NB4 (cell line): ENCODE measurements at regions not wholly inside any gene's neighbourhood (a gene's known extent, or its start where the extent isn't known, plus 50 kb on each side); places are given as distances from the start of the nearest gene placed in this dataset.

ENCODE experiments used
- DNase-seq: peaks from one replicate; pipeline ENCODE4 v3.0.0; 2010; ENCODE audit warnings: low read depth
- H3K4me3 ChIP-seq: one replicate; pipeline ENCODE4 v1.5.1; 2011; ENCODE audit warnings: mild to moderate bottlenecking, low read depth, low read length, moderate library complexity
- MYC ChIP-seq: IDR thresholded peaks from 2 replicates; pipeline ENCODE4 v1.6.1; 2011; ENCODE audit warnings: low read depth, low read length
- POLR2A ChIP-seq: IDR thresholded peaks from 2 replicates; pipeline ENCODE4 v1.6.1; 2011; ENCODE audit warnings: mild to moderate bottlenecking; ENCODE audit not compliant: insufficient read length; ENCODE audit errors: extremely low read depth
- TF ChIP-seq, protein P1 (sequence below): IDR thresholded peaks from 2 replicates; pipeline ENCODE4 v1.6.1; 2011; ENCODE audit warnings: low read depth, low read length
- TF ChIP-seq, protein P2 (sequence below): IDR thresholded peaks from one replicate; pipeline ENCODE4 v1.5.1; 2012; ENCODE audit warnings: low read depth, low read length

DNA sequence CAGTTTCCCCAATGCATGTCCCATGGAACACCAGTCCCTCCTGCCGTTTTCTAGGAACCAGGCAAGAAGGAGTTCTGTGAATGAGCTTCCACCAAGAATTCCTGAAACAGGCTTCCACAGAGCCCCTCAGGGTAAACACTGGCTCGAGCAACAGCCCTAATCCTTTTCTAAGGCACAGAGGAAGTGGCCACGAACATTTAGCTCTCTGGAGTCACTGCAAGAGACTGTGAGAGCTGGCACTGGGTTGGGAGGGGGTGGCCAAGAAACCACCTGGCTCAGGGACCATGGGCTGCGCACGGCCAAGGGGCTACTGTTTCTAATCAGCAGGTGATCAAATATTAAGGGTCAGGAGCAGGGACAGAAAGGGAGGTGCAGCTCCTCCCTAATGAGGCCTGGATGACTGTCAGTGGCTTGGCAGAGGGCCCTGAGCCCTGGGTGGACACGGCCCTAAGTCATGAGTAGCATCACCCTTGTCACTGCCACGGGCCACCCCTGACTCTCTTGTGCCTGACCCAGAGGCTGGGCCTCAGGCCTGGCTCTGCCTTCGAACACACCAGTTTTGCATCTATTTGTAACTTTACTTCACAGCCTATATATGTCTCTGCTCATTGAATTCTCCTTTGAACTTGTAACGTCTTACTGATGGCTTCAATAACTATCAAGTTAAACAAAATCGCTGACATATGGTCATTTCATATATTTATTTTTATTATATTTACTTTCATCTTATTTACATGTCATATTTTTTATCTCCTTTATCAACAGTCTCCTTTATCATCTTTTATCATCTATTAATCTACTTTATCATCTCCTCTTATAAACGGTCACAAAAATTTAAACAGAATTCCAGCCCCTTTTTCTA lies 154.0 kb downstream of the DICER1 start:
- DNase-seq: no peak
- TF ChIP-seq POLR2A (no peak), MYC (no peak)
- TF ChIP-seq, protein P1, sequence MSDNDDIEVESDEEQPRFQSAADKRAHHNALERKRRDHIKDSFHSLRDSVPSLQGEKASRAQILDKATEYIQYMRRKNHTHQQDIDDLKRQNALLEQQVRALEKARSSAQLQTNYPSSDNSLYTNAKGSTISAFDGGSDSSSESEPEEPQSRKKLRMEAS: no peak
- TF ChIP-seq, protein P2, sequence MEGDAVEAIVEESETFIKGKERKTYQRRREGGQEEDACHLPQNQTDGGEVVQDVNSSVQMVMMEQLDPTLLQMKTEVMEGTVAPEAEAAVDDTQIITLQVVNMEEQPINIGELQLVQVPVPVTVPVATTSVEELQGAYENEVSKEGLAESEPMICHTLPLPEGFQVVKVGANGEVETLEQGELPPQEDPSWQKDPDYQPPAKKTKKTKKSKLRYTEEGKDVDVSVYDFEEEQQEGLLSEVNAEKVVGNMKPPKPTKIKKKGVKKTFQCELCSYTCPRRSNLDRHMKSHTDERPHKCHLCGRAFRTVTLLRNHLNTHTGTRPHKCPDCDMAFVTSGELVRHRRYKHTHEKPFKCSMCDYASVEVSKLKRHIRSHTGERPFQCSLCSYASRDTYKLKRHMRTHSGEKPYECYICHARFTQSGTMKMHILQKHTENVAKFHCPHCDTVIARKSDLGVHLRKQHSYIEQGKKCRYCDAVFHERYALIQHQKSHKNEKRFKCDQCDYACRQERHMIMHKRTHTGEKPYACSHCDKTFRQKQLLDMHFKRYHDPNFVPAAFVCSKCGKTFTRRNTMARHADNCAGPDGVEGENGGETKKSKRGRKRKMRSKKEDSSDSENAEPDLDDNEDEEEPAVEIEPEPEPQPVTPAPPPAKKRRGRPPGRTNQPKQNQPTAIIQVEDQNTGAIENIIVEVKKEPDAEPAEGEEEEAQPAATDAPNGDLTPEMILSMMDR: no peak
- H3K4me3 ChIP-seq: no peak overlapping the region

DNA sequence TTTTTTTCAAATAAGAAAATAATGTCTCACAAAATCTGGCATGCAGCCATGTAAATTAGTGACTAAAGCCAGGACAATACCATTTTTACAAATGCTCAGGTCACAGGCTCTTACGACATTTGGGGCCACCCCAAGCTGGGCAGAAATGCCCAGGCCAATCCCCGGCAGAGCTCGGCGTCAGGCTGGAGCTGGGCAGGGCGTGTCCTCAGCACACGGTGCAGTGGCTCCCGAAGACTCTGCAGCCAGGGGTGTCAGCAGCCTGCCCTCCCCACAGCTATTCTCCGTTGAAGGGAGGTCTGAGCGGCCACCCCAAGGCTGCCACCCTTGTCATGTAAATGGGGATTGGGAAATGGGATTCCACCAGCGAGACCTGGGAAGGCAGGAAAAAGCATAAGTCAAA lies 158.6 kb downstream of the DICER1 start:
- no peak for DNase-seq
- no peak overlapping the region for H3K4me3 ChIP-seq
- TF ChIP-seq, protein P2: no peak
- TF ChIP-seq, protein P1: no peak
- TF ChIP-seq MYC (no peak), POLR2A (no peak)

DNA sequence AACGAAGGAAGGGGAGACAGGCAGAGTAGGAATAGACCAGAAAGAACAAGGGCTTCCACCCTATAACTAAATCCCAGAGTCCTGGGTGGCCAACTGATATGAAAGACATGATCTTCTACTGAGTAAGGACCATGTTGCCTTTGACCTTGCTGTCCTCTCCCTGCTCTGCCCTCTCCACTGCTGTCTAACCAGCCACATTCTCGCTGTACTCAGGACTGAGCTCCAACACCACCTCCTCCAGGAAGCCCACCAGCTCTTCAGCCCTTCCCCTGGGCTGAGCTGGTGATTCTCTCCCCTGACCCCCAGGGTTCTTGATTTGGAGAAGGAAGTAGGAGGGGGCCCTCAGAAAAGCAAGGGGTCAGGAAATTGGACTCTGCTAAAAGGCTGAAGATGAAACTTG lies 159.2 kb downstream of the DICER1 start:
- no peak for TF ChIP-seq MYC
- TF ChIP-seq, protein P1: no peak
- TF ChIP-seq, protein P2: no peak
- no peak for DNase-seq
- H3K4me3 ChIP-seq: no peak overlapping the region

DNA sequence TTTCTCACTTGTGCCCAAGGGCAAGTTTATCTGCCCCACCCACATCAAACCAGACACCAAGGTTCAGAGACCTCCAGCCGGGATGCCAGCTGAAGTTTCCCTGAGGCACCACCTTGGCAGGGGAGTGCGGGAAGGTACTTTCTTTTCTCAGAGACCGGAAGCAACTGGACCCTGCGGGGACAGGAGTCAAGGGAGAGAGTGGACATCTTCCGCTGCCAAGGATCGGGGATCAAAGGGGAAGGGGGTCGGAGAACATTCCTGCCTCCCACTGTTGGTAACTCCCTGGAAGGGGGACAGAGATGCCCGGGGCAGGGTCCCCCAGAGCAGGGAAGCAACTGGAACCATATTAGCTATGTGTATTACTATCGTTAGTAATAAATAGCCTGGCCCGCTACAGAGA lies 161.8 kb downstream of the DICER1 start:
- DNase-seq: no peak
- TF ChIP-seq MYC (no peak), POLR2A (no peak)
- TF ChIP-seq, protein P2: no peak
- TF ChIP-seq, protein P1: no peak
- no peak overlapping the region for H3K4me3 ChIP-seq

DNA sequence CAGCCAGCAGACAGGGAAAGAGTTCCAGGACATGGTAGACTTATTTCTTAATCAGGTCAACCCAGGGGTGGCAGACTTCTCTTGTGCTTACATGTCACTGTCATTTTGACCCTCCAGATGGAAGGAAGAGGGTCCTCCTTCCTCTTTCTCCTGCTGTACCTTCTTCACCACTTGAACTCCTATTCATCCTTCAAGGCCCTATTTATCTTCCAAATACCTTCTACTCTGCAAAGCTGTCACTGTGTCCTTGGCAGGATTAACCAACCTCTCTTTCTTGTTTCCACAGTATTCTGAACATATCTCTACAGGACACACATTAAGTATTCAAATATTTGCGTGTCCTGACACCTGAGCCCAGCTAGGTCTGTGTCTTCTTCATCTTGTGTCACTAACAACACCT lies 163.1 kb downstream of the DICER1 start:
- no peak for TF ChIP-seq POLR2A
- TF ChIP-seq, protein P1: no peak
- DNase-seq: no peak
- no peak overlapping the region for H3K4me3 ChIP-seq

DNA sequence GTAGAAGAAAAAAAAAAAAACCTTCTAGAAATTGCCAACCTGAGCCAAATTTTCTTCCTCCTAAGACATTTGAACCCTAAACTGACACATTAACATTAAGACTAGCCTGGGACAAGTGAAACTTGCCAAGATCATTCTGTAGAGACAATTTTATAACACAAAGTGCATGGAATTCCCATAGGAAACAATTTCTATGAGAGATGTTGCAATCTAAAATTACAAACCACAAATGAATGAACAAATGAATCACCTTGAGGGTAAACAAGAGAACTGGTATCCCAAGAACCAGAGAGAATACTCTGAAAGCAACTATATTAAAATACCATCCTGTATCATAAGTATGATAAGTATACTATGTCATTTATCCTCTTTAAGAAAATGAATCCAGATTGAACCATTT lies 165.3 kb downstream of the DICER1 start:
- DNase-seq: no peak
- TF ChIP-seq MYC (no peak), POLR2A (no peak)
- TF ChIP-seq, protein P1: no peak
- TF ChIP-seq, protein P2: no peak
- no peak overlapping the region for H3K4me3 ChIP-seq
